ENCODE measurements at regions not wholly inside any gene's neighbourhood (a gene's known extent, or its start where the extent isn't known, plus 50 kb on each side); places are given as distances from the start of the nearest gene placed in this dataset.

DNA sequence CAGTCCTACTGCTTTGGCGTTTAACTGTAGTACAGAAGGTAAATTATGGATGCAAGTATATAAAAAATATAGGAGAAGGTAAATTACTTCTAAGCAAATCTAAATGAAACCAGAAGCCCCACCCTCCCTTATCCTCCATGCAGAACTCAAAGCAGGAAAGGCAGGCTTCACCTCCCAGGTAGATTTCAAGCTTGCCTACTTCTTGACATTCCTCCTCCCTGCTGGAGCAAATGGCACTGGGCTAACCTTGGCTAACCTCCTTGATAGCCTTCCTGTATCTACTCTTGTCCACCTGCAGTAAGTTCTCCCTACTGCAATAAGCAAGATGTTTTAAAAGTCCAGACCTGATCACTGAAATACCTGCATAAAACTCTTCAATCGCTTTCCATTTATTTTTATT lies 396.0 kb downstream of the IRS2 start:
- ATAC-seq: no peak
- TF ChIP-seq, protein P1, sequence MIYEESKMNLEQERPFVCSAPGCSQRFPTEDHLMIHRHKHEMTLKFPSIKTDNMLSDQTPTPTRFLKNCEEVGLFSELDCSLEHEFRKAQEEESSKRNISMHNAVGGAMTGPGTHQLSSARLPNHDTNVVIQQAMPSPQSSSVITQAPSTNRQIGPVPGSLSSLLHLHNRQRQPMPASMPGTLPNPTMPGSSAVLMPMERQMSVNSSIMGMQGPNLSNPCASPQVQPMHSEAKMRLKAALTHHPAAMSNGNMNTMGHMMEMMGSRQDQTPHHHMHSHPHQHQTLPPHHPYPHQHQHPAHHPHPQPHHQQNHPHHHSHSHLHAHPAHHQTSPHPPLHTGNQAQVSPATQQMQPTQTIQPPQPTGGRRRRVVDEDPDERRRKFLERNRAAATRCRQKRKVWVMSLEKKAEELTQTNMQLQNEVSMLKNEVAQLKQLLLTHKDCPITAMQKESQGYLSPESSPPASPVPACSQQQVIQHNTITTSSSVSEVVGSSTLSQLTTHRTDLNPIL (CRISPR knock-in tag; IDR thresholded peaks at IDR 0.05; ENCODE audit: low read depth): no peak
- TF ChIP-seq ISL1 (CRISPR knock-in tag; IDR thresholded peaks at IDR 0.05): no peak
- TF ChIP-seq, protein P2, sequence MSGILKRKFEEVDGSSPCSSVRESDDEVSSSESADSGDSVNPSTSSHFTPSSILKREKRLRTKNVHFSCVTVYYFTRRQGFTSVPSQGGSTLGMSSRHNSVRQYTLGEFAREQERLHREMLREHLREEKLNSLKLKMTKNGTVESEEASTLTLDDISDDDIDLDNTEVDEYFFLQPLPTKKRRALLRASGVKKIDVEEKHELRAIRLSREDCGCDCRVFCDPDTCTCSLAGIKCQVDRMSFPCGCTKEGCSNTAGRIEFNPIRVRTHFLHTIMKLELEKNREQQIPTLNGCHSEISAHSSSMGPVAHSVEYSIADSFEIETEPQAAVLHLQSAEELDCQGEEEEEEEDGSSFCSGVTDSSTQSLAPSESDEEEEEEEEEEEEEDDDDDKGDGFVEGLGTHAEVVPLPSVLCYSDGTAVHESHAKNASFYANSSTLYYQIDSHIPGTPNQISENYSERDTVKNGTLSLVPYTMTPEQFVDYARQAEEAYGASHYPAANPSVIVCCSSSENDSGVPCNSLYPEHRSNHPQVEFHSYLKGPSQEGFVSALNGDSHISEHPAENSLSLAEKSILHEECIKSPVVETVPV (CRISPR knock-in tag; IDR thresholded peaks at IDR 0.05): no peak
- TF ChIP-seq OSR1 (CRISPR knock-in tag; IDR thresholded peaks at IDR 0.05): no peak
- no peak for TF ChIP-seq ZNF70 (CRISPR knock-in tag; IDR thresholded peaks at IDR 0.05)
- no peak for TF ChIP-seq TOX (CRISPR knock-in tag; IDR thresholded peaks at IDR 0.05; ENCODE audit: borderline replicate concordance)
- no peak for TF ChIP-seq CSDC2 (CRISPR knock-in tag; IDR thresholded peaks at IDR 0.05)
- TF ChIP-seq, protein P3, sequence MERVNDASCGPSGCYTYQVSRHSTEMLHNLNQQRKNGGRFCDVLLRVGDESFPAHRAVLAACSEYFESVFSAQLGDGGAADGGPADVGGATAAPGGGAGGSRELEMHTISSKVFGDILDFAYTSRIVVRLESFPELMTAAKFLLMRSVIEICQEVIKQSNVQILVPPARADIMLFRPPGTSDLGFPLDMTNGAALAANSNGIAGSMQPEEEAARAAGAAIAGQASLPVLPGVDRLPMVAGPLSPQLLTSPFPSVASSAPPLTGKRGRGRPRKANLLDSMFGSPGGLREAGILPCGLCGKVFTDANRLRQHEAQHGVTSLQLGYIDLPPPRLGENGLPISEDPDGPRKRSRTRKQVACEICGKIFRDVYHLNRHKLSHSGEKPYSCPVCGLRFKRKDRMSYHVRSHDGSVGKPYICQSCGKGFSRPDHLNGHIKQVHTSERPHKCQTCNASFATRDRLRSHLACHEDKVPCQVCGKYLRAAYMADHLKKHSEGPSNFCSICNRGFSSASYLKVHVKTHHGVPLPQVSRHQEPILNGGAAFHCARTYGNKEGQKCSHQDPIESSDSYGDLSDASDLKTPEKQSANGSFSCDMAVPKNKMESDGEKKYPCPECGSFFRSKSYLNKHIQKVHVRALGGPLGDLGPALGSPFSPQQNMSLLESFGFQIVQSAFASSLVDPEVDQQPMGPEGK (CRISPR knock-in tag; IDR thresholded peaks at IDR 0.05; ENCODE audit: borderline replicate concordance): no peak
- no peak for TF ChIP-seq ZC3H10 (CRISPR knock-in tag; IDR thresholded peaks at IDR 0.05)
- TF ChIP-seq, protein P4, sequence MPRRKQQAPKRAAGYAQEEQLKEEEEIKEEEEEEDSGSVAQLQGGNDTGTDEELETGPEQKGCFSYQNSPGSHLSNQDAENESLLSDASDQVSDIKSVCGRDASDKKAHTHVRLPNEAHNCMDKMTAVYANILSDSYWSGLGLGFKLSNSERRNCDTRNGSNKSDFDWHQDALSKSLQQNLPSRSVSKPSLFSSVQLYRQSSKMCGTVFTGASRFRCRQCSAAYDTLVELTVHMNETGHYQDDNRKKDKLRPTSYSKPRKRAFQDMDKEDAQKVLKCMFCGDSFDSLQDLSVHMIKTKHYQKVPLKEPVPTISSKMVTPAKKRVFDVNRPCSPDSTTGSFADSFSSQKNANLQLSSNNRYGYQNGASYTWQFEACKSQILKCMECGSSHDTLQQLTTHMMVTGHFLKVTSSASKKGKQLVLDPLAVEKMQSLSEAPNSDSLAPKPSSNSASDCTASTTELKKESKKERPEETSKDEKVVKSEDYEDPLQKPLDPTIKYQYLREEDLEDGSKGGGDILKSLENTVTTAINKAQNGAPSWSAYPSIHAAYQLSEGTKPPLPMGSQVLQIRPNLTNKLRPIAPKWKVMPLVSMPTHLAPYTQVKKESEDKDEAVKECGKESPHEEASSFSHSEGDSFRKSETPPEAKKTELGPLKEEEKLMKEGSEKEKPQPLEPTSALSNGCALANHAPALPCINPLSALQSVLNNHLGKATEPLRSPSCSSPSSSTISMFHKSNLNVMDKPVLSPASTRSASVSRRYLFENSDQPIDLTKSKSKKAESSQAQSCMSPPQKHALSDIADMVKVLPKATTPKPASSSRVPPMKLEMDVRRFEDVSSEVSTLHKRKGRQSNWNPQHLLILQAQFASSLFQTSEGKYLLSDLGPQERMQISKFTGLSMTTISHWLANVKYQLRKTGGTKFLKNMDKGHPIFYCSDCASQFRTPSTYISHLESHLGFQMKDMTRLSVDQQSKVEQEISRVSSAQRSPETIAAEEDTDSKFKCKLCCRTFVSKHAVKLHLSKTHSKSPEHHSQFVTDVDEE (CRISPR knock-in tag; IDR thresholded peaks at IDR 0.05): no peak
- TF ChIP-seq PPARA (CRISPR knock-in tag; IDR thresholded peaks at IDR 0.05; ENCODE audit: borderline replicate concordance): no peak
- no peak for TF ChIP-seq SNAI2 (CRISPR knock-in tag; IDR thresholded peaks at IDR 0.05)
- no peak for TF ChIP-seq ZNF565 (CRISPR knock-in tag; conservative IDR thresholded peaks at IDR 0.05; ENCODE audit: low read depth)
- TF ChIP-seq BACH2 (CRISPR knock-in tag; IDR thresholded peaks at IDR 0.05; ENCODE audit: borderline replicate concordance): no peak
- TF ChIP-seq, protein P5, sequence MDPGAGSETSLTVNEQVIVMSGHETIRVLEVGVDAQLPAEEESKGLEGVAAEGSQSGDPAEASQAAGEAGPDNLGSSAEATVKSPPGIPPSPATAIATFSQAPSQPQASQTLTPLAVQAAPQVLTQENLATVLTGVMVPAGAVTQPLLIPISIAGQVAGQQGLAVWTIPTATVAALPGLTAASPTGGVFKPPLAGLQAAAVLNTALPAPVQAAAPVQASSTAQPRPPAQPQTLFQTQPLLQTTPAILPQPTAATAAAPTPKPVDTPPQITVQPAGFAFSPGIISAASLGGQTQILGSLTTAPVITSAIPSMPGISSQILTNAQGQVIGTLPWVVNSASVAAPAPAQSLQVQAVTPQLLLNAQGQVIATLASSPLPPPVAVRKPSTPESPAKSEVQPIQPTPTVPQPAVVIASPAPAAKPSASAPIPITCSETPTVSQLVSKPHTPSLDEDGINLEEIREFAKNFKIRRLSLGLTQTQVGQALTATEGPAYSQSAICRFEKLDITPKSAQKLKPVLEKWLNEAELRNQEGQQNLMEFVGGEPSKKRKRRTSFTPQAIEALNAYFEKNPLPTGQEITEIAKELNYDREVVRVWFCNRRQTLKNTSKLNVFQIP (CRISPR knock-in tag; IDR thresholded peaks at IDR 0.05; ENCODE audit: borderline replicate concordance, low read depth): no peak

DNA sequence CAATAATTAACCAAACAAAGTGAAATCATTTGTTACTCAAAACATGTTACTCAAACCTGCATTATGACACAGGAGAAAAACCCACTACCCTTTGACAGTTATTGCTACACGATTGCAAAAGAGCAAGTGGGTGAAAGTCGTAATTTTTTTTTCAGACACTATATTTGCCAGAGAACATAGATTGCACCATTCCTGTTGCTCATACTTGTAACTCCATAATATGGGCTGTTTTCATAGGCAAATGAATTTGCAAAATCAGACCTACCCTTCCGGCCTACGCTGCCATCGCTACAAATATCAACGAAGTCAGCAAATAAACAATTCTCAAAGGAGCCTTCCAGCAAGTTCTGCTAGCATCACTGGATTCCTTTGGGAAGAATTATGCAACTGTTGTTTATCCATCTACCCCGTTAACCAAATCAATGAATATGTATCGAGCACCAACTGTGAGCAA lies 396.5 kb downstream of the IRS2 start:
- ATAC-seq: no peak
- TF ChIP-seq ZNF70 (CRISPR knock-in tag; IDR thresholded peaks at IDR 0.05) (no peak), ZC3H10 (CRISPR knock-in tag; IDR thresholded peaks at IDR 0.05) (no peak), ISL1 (CRISPR knock-in tag; IDR thresholded peaks at IDR 0.05) (no peak), ARNTL (CRISPR knock-in tag; IDR thresholded peaks at IDR 0.05; ENCODE audit: borderline replicate concordance, low read depth) (no peak), PPARA (CRISPR knock-in tag; IDR thresholded peaks at IDR 0.05; ENCODE audit: borderline replicate concordance) (no peak), TOX (CRISPR knock-in tag; IDR thresholded peaks at IDR 0.05; ENCODE audit: borderline replicate concordance) (no peak), BACH2 (CRISPR knock-in tag; IDR thresholded peaks at IDR 0.05; ENCODE audit: borderline replicate concordance) (no peak), ZNF565 (CRISPR knock-in tag; conservative IDR thresholded peaks at IDR 0.05; ENCODE audit: low read depth) (no peak), GLIS3 (CRISPR knock-in tag; IDR thresholded peaks at IDR 0.05) (no peak), OSR1 (CRISPR knock-in tag; IDR thresholded peaks at IDR 0.05) (no peak), CSDC2 (CRISPR knock-in tag; IDR thresholded peaks at IDR 0.05) (no peak)
- TF ChIP-seq, protein P3 (CRISPR knock-in tag; IDR thresholded peaks at IDR 0.05; ENCODE audit: borderline replicate concordance): no peak
- TF ChIP-seq, protein P4 (CRISPR knock-in tag; IDR thresholded peaks at IDR 0.05): no peak
- TF ChIP-seq, protein P2 (CRISPR knock-in tag; IDR thresholded peaks at IDR 0.05): no peak
- TF ChIP-seq, protein P1 (CRISPR knock-in tag; IDR thresholded peaks at IDR 0.05; ENCODE audit: low read depth): no peak
